CD4-positive, alpha-beta T cell treated with Interferon gamma for 1 hour (primary cell): ENCODE measurements at regions not wholly inside any gene's neighbourhood (a gene's known extent, or its start where the extent isn't known, plus 50 kb on each side); places are given as distances from the start of the nearest gene placed in this dataset.
"Not testable (repeated sequence)": the region's sequence is repeated elsewhere in the genome, so short reads cannot be mapped to it uniquely, and the experiment has no call there.

ENCODE experiments used
- DNase-seq: peaks from one replicate; pipeline ENCODE4 v3.0.0-alpha.2; 2020

GRCh38 chr9:129561594-129562281 lies 59.2 kb downstream of the C9orf50 start:
- DNase-seq = no peak

DNA sequence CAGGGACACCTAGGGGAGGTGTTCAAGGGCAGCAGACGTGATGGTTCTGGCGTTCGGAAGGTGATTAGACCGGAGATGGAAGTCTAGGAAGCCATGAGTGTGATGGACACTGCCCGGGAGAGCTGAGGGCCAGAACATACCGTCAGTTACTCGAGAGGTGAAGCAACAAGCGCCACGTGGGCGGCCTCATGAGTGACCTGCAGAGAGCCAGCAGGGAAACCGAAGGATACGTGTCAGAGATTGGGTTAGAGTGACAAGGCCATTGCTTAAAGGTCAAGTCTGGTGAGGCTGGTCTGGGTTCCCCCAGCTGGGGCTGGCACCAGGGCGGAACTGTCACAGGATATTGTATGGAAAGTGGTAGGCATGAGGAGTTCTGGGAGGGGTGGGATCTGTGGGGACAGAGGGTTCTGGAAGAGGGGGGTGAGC lies 60.0 kb downstream of the C9orf50 start:
- no peak for DNase-seq

DNA sequence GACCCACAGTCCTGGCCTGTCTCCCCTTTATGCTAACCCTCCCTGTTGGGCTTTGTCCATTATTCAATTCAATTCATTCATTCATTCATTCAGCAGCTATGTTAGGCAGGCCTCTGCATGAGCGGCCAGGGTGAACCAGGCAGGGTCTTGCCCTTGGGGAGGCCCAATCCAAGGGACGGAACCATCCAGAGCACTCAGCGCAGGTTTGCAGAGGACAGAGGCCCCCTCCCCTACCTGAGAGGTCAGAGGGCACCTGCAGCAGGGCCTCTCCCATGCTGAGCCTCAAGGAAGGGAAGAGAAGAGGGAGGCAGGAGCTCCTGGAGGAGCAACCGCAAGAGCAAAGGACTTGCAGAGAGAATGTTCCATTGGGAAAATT lies 61.4 kb downstream of the C9orf50 start:
- DNase-seq = no peak

GRCh38 chr9:129558551-129559505 lies 62.1 kb downstream of the C9orf50 start:
- no peak for DNase-seq

DNA sequence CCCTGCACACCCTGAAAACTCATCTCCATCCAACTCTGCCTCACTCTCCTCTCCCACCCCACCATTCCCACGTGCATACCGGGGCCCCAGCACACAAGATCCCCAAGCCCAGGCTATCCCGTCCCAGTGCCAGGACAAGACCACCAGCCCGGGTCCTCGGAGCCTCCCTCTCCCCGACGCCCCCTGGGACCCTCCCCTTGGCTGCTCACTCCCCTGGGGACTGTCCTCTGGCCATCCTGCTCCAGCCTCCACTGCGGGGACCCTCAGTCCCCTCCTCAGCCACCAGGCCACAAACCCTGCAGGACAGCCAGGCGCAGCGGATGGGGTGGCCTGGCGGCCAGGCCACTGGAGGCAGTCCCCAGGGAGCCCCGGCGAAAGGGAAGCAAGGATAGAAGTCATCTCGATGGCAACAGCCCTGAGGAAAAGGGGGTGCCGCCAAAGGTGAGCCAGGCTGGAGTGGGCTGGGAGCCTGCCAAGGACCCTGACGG lies 62.8 kb downstream of the C9orf50 start:
- DNase-seq = no peak

GRCh38 chr9:129557192-129558036 lies 63.5 kb downstream of the C9orf50 start:
- no peak for DNase-seq

DNA sequence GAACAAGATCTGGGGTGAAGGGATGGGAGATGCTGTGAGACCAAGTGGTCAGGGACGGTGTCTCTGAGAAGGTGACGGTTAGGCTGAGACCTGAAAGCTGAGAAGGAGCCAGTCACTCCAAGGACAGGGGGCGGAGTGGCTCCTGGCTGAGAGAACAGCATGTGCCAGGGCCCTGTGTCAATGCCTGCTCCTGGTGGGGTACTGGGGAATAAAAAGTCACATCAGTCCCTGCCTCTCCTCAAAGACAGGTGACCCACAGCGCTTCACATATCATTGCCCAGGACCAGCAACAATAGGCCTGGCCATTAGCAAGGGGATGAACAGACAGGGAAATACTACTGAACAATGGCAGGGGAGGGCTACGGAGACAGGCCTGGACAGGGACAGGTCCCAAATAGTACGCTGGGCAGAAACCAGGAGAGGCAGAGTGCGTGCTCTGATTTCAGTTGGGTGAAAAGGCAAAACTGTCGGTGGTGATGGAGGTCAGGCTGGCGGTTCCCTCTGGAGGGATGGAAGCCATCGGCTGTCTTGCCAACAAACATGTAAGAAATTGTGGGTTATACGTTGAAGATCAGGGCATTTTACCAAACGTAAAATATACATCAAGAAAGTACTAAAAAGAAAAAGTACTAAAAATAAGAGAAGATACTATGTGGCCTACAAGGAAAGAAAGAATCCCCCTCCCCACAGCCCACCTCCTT lies 64.3 kb downstream of the C9orf50 start:
- DNase-seq = no peak

DNA sequence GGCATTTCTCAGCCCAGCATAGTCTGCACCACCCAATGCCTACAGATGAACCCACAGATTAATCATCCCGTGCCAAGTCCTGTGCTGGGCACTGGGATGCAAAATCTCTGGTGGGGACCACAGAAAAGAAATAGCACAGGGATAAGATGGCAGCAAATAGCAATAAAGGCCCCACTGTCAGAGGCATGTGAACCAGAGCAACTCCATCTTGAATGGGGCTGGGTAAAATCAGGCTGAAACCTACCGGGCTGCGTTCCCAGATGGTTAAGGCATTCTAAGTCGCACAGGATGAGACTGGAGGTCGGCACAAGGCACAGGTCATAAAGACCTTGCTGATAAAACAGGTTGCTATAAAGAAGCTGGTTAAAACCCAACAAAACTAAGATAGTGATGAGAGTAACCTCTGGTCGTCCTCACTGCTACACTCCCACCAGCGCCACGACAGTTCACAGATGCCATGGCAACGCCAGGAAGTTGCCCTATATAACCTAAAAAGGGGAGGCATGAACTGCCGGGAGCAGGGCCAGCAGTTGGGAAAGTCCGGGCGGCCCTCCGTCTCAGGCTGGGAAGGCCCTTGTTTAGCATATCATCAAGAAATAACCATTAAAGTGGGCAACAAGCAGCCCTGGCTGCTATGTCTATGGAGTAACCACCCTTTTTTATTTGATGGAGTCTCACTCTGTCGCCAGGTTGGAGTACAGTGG lies 65.2 kb downstream of the C9orf50 start:
- no peak for DNase-seq

DNA sequence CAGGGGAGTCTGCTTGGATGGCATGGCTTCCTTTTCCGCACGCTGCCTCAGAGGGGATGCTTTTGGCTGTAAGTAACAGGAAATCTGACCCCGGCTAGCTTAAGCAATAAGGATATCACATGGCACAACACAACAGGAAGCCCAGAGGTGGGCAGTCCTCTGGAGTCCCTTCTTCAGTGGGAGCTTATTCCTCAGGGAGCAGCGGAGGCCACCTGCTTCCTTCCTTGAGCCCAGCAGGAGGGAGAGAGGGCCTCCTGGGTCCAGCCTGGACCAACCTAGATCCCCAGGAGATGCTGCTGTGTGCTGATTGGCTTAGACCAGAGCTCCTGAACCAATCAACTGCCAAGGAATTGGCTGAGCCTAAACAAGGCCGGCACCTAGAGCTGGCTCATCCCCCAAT lies 66.3 kb downstream of the C9orf50 start:
- DNase-seq = no peak

DNA sequence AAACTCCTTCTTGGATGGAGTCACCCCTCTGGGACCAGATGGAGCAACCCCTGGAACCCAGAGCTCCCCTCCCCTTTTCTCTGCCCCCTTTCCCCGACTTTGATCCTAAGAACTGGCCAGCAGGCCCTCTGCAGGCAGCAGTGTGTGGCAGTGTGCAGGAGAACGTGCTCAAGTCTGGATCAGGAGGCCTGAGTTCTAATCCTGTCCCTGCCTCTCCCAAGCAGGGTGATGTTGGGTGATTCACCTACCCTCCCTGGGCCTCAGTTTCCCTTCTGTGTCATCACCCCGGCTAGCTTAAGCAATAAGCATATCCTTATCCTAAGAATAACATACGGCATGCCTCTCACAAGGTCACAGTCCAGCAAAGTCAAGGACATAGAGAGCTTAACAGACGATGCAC lies 67.6 kb downstream of the C9orf50 start:
- DNase-seq = no peak

DNA sequence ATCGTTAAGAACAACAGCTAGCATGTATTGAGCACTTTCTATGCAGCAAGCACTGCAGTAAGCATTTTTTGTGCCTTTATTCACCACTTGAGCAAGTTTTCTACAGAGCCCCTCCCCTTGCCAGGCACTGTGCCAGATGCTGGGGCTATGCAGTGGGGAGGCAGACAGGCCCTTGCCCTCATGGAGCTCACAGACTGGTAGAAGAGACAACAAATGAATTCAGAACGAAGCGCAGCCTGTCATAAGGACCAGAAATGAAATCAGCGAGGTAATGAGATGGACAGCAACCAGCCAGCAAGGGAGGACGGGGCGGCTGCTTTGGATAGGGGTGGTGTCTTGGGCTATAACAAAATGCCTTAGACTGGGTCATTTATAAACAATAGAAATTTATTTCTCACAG lies 68.8 kb downstream of the C9orf50 start:
- DNase-seq = no peak

GRCh38 chr9:129551393-129551973 lies 69.4 kb downstream of the C9orf50 start:
- DNase-seq = no peak

DNA sequence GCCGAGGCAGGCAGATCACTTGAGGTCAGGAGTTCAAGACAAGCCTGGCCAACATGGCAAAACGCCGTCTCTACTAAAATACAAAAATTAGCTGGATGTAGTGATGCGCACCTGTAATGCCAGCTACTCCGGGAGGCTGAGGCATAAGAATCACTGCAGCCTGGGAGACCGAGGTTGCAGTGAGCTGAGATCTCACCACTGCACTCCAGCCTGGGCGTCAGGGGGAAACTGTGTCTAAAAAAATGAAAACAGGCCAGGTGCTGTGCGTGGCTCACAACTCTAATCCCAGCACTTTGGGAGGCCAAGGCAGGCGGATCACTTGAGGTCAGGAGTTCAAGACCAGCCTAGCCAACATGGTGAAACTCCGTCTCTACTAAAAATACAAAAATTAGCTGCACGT lies 69.9 kb downstream of the C9orf50 start:
- not testable (repeated sequence) for DNase-seq

DNA sequence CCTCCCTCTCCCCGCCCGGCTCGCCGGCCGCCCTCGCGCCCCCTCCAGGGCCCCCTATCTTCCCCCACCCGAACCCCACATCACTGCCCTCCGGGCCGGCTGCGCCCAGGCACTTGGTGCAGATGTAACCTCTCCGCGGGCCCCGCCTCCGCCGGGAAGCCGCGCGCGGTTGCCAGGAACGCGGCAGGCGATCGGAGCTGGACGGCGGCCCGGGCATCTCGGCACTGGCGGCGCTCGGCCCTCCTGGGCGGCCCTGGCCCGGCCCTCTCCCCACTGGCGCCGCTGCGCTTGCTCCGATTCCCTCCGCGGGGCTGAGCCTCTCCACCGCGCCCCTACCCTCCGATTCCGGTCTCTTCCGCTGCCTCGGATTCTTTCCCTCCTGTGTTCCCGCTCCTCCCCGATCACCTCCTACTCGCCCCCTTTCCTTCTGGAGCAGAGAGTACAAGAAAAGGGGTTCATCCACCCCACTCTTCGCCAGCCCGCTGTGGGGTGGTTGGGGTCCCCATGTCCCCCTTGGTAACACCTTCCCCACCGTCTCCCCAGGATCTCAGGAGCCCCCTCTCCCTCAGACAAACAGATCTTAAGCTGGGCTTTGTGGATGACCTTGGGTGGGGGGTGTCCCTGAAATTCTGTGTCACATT lies 70.6 kb downstream of the C9orf50 start:
- no peak for DNase-seq

GRCh38 chr9:129549684-129550083 lies 71.2 kb downstream of the C9orf50 start:
- no peak for DNase-seq

DNA sequence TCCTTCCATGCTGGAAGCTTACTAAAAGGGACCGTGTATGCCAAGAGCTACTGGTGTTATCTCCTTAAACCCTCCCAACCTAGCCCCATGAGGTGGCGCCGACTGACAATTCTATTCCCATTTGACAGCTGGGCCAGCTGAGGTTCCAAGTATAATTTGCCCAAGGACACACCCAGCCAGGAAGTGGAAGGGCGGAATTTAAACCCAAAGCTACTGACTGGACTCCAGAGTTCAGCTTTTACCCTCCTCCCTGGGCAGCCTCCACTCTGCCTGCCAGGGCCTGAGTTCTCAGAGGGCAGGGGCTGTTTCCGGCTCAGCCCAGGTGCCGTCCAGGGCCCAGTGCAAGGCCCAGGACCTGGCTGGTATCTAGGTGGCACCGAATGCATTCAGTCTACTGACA lies 71.8 kb downstream of the C9orf50 start:
- no peak for DNase-seq

GRCh38 chr9:129548571-129549135 lies 72.2 kb downstream of the C9orf50 start:
- no peak for DNase-seq

- no peak for DNase-seq
Measured at GRCh38 chr9:129547869-129548570, 72.9 kb downstream of the C9orf50 start.

GRCh38 chr9:129547063-129547462 lies 73.8 kb downstream of the C9orf50 start:
- DNase-seq = no peak

DNA sequence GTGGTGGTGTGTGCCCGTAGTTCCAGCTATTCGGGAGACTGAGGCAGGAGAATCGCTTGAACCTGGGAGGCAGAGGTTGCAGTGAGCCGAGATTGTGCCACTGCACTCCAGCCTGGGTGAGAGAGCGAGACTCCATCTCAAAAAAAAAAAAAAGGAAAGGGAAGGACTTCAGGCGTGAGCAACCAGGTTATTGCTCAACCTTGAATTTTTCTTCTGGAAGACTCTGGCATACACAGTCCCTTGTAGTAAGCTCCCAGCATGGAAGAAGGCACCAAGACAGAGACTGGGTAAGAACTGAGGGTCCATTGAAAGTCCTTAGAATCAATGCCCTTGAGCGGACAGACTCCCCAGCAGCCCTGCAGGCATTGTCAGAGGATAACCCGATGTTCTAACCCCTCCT lies 75.0 kb downstream of the C9orf50 start:
- not testable (repeated sequence) for DNase-seq
